H9 (cell line): ENCODE measurements at regions not wholly inside any gene's neighbourhood (a gene's known extent, or its start where the extent isn't known, plus 50 kb on each side); places are given as distances from the start of the nearest gene placed in this dataset.

ENCODE experiments used
- DNase-seq: peaks from one replicate; pipeline ENCODE4 v3.0.0-alpha.2; 2017
- H2AFZ ChIP-seq: one replicate; pipeline ENCODE4 v1.6.1; 2013; ENCODE audit warnings: mild to moderate bottlenecking, low read length, control low read depth, moderate library complexity
- H2AK5ac ChIP-seq: 2 replicates; pipeline ENCODE4 v1.6.1; 2013; ENCODE audit warnings: low read length, control low read depth, mixed read lengths; ENCODE audit not compliant: insufficient read length
- H2BK120ac ChIP-seq: one replicate; pipeline ENCODE4 v1.6.1; 2013; ENCODE audit warnings: low read depth, mild to moderate bottlenecking, low read length, control low read depth, inconsistent platforms; ENCODE audit not compliant: poor library complexity, severe bottlenecking
- H2BK12ac ChIP-seq: 2 replicates; pipeline ENCODE4 v1.6.1; 2013; ENCODE audit warnings: low read length, control low read depth, mixed read lengths, low read depth; ENCODE audit not compliant: insufficient read length
- H2BK15ac ChIP-seq: 2 replicates; pipeline ENCODE4 v1.6.1; 2013; ENCODE audit warnings: low read depth, low read length, control low read depth
- H2BK20ac ChIP-seq: one replicate; pipeline ENCODE4 v1.6.1; 2013; ENCODE audit warnings: low read depth, mild to moderate bottlenecking, low read length, control low read depth, inconsistent platforms; ENCODE audit not compliant: poor library complexity, severe bottlenecking
- H2BK5ac ChIP-seq: 2 replicates; pipeline ENCODE4 v1.6.1; 2013; ENCODE audit warnings: low read length, control low read depth, mixed read lengths; ENCODE audit not compliant: insufficient read length
- H3K14ac ChIP-seq: 2 replicates; pipeline ENCODE4 v1.6.1; 2013; ENCODE audit warnings: low read length, control low read depth; ENCODE audit not compliant: insufficient read depth
- H3K18ac ChIP-seq: 2 replicates; pipeline ENCODE4 v1.6.1; 2013; ENCODE audit warnings: low read depth, mild to moderate bottlenecking, mixed read lengths, low read length, control low read depth; ENCODE audit not compliant: insufficient read length
- H3K23ac ChIP-seq: 2 replicates; pipeline ENCODE4 v1.6.1; 2013; ENCODE audit warnings: low read length, control low read depth, mixed read lengths, low read depth; ENCODE audit not compliant: insufficient read length
- H3K23me2 ChIP-seq: 2 replicates; pipeline ENCODE4 v1.6.1; 2013; ENCODE audit warnings: low read depth, mild to moderate bottlenecking, mixed read lengths, low read length, control low read depth; ENCODE audit not compliant: insufficient read length, poor library complexity, severe bottlenecking
- H3K27ac ChIP-seq: 2 replicates; pipeline ENCODE4 v1.5.1; 2013; ENCODE audit warnings: low read length, control low read depth, mixed read lengths, low read depth; ENCODE audit not compliant: insufficient read length
- H3K27me3 ChIP-seq: 2 replicates; pipeline ENCODE4 v1.6.1; 2013; ENCODE audit warnings: low read length, control low read depth, inconsistent platforms; ENCODE audit not compliant: insufficient read depth
- H3K4ac ChIP-seq: 2 replicates; pipeline ENCODE4 v1.6.1; 2013; ENCODE audit warnings: low read depth, mild to moderate bottlenecking, control low read depth, inconsistent platforms, low read length, moderate library complexity
- H3K4me1 ChIP-seq: 2 replicates; pipeline ENCODE4 v1.6.1; 2013; ENCODE audit warnings: low read length, control low read depth, inconsistent platforms; ENCODE audit not compliant: insufficient read depth
- H3K4me2 ChIP-seq: 2 replicates; pipeline ENCODE4 v1.6.1; 2013; ENCODE audit warnings: low read length, control low read depth, mixed read lengths; ENCODE audit not compliant: insufficient read length, insufficient read depth
- H3K56ac ChIP-seq: 2 replicates; pipeline ENCODE4 v1.6.1; 2013; ENCODE audit warnings: low read depth, mild to moderate bottlenecking, mixed read lengths, low read length, control low read depth; ENCODE audit not compliant: insufficient read length
- H3K79me1 ChIP-seq: 2 replicates; pipeline ENCODE4 v1.6.1; 2013; ENCODE audit warnings: low read depth, mild to moderate bottlenecking, moderate library complexity, low read length, control low read depth, inconsistent platforms; ENCODE audit not compliant: insufficient read depth, poor library complexity, severe bottlenecking
- H3K79me2 ChIP-seq: 2 replicates; pipeline ENCODE4 v1.6.1; 2013; ENCODE audit warnings: low read length, control low read depth, inconsistent platforms; ENCODE audit not compliant: insufficient read depth
- H3K9ac ChIP-seq: 2 replicates; pipeline ENCODE4 v1.6.1; 2013; ENCODE audit warnings: low read length, control low read depth, mixed read lengths; ENCODE audit not compliant: insufficient read length; ENCODE audit errors: extremely low read depth
- H3K9me3 ChIP-seq: one replicate; pipeline ENCODE4 v1.6.1; 2013; ENCODE audit warnings: low read depth, low read length, inconsistent platforms; ENCODE audit not compliant: control insufficient read depth
- H3T11ph ChIP-seq: one replicate; pipeline ENCODE4 v1.6.1; 2013; ENCODE audit warnings: mild to moderate bottlenecking, low read length, control low read depth, inconsistent platforms
- H4K20me1 ChIP-seq: one replicate; pipeline ENCODE4 v1.6.1; 2013; ENCODE audit not compliant: control insufficient read depth, insufficient read length, insufficient read depth
- H4K5ac ChIP-seq: 2 replicates; pipeline ENCODE4 v1.6.1; 2013; ENCODE audit warnings: low read depth, mild to moderate bottlenecking, mixed read lengths, low read length, control low read depth; ENCODE audit not compliant: insufficient read length
- H4K8ac ChIP-seq: replicated peaks from 2 replicates; pipeline ENCODE4 v1.6.1; 2013; ENCODE audit warnings: low read length, control low read depth, mixed read lengths, low read depth; ENCODE audit not compliant: insufficient read length
- H4K91ac ChIP-seq: 2 replicates; pipeline ENCODE4 v1.6.1; 2013; ENCODE audit warnings: low read depth, mild to moderate bottlenecking, moderate library complexity, mixed read lengths, low read length, control low read depth; ENCODE audit not compliant: insufficient read length
- H3K27ac Mint-ChIP-seq, 3 experiments: 2 replicates in 2 of 3; 3 replicates in 1 of 3; pipeline ENCODE4 v1.8.0; 2020 to 2021; ENCODE audit warnings: mixed read lengths in 3 of 3, mild to moderate bottlenecking in 1 of 3, moderate library complexity in 1 of 3
- H3K27me3 Mint-ChIP-seq: 2 replicates; pipeline ENCODE4 v1.8.0; 2021; ENCODE audit warnings: low read depth, mild to moderate bottlenecking, moderate library complexity, mixed read lengths
- H3K36me3 Mint-ChIP-seq, 3 experiments: 2 replicates in 2 of 3; 3 replicates in 1 of 3; pipeline ENCODE4 v1.8.0; 2020 to 2021; ENCODE audit warnings: low read depth in 3 of 3, mixed read lengths in 3 of 3; ENCODE audit not compliant: insufficient read depth in 1 of 3
- H3K4me1 Mint-ChIP-seq, 2 experiments: 2 replicates each; pipeline ENCODE4 v1.8.0; 2020; ENCODE audit warnings: mixed read lengths in 2 of 2
- H3K4me3 Mint-ChIP-seq, 2 experiments: 2 replicates in 1 of 2; 3 replicates in 1 of 2; pipeline ENCODE4 v1.8.0; 2020 to 2021; ENCODE audit warnings: mild to moderate bottlenecking in 2 of 2, mixed read lengths in 2 of 2, moderate library complexity in 1 of 2
- H3K9me3 Mint-ChIP-seq, 2 experiments: 2 replicates in 1 of 2; 3 replicates in 1 of 2; pipeline ENCODE4 v1.8.0; 2020; ENCODE audit warnings: mild to moderate bottlenecking in 2 of 2, mixed read lengths in 2 of 2, moderate library complexity in 1 of 2
- WGBS: extraction: QIAGEN DNeasy Blood & Tissue Kit; methylation state at CpG from one replicate; pipeline ENCODE4 v1.1.7; 2013; ENCODE audit warnings: missing lambda C conversion rate, low lambda C conversion rate, mixed read lengths; ENCODE audit not compliant: insufficient read length; ENCODE audit errors: extremely low coverage; 5-methylcytosine and 5-hydroxymethylcytosine counted together
- TF ChIP-seq, protein P1 (sequence below): fragments of 200-600 bp; sonication (generic); conservative IDR thresholded peaks from 3 replicates; pipeline ENCODE4 v1.8.0; 2021; ENCODE audit warnings: antibody characterized with exemption, mild to moderate bottlenecking

- Histone ChIP-seq H3K14ac (no peak overlapping the region), H3K9me3 (no peaks in the 10 kb centered on the region), H4K91ac (no peak overlapping the region), H4K20me1 (no peaks in the 10 kb centered on the region), H2BK5ac (no peak overlapping the region), H3K27ac (no peak overlapping the region), H3T11ph (no peak overlapping the region), H3K4me2 (no peak overlapping the region), H3K23ac (no peak overlapping the region), H3K23me2 (no peaks in the 10 kb centered on the region), H2AFZ (no peak overlapping the region), H2BK120ac (no peak overlapping the region), H2AK5ac (no peak overlapping the region), H4K5ac (no peak overlapping the region), H2BK20ac (no peak overlapping the region), H3K79me1 (no peaks in the 10 kb centered on the region), H4K8ac (no peak overlapping the region), H3K27me3 (no peaks in the 10 kb centered on the region), H3K4me1 (no peaks in the 10 kb centered on the region; the same call in 1 of the 2 replicates), H2BK15ac (no peak overlapping the region), H3K18ac (no peak overlapping the region), H2BK12ac (no peak overlapping the region), H3K4ac (no peak overlapping the region), H3K79me2 (no peaks in the 10 kb centered on the region), H3K56ac (no peak overlapping the region), H3K9ac (no peak overlapping the region)
- WGBS = no CpG with 5 or more reads among the region's 3 CpGs
- H3K36me3 Mint-ChIP-seq = no peaks in the 10 kb centered on the region
- TF ChIP-seq, protein P1, sequence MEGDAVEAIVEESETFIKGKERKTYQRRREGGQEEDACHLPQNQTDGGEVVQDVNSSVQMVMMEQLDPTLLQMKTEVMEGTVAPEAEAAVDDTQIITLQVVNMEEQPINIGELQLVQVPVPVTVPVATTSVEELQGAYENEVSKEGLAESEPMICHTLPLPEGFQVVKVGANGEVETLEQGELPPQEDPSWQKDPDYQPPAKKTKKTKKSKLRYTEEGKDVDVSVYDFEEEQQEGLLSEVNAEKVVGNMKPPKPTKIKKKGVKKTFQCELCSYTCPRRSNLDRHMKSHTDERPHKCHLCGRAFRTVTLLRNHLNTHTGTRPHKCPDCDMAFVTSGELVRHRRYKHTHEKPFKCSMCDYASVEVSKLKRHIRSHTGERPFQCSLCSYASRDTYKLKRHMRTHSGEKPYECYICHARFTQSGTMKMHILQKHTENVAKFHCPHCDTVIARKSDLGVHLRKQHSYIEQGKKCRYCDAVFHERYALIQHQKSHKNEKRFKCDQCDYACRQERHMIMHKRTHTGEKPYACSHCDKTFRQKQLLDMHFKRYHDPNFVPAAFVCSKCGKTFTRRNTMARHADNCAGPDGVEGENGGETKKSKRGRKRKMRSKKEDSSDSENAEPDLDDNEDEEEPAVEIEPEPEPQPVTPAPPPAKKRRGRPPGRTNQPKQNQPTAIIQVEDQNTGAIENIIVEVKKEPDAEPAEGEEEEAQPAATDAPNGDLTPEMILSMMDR = no peak
- peaks cover 50 to 59% of the 10 kb centered on the region in 2 experiments for H3K4me1 Mint-ChIP-seq
- H3K9me3 Mint-ChIP-seq = no peaks in the 10 kb centered on the region
- H3K27me3 Mint-ChIP-seq = no peaks in the 10 kb centered on the region
- H3K4me3 Mint-ChIP-seq = peak overlapping the region in 1 of 2 experiments; percentile 38; a peak in 1 of 5 replicates
- DNase-seq = no peak
- peak overlapping the region; percentile 71 to 97 (median 93); a peak in 6 of 7 replicates for H3K27ac Mint-ChIP-seq
Measured at GRCh38 chr5:45057564-45057963, 248.8 kb downstream of the MRPS30 start.
